Kasumi-1 (cell line): ENCODE measurements at regions not wholly inside any gene's neighbourhood (a gene's known extent, or its start where the extent isn't known, plus 50 kb on each side); places are given as distances from the start of the nearest gene placed in this dataset.
A peak's percentile ranks its signal among the peaks of the same experiment; 100 is the strongest.

Experiments
- DNase-seq, 2 experiments: peaks; one replicate each; lab custom pipeline; 2025; lab: John Stamatoyannopoulos, UW

DNA sequence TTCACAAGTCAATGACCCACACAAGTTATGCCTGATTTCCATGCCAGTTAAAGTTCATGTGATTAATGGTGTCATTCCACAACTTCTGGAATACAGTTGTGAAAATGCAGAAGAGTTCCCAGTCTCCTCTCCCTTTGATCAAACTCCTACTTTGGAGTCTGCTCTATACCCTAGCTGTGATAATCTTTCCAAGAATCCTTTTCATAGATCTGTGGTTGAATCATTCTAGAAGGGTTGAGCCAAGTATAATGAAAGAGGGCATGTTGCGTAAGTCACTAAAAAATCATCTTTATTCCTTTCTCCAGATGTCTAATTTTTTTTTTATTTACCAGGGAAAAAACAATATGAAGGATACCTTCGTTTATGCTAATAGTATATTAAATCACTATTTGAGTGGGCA lies 89.7 kb upstream of the CARD18 start:
- no peak for DNase-seq

DNA sequence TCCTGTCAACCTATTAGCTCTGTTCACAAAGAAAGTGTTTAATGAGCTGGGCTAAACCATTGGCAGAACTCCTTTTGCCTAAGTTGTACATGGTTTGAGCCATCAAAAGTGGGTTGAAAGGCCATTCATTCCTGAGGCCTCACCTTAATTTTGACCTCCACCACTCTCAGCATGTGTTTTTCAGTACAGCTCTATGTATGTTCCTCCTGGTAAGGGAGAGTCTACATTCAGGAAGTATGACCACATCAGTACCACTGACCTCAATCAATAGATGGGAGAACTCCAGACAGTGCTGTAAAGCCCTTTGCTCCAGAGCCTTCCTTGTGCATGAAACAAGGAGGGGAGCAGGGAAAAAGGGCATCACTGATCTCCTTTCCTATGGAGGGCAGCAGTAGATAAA lies 87.8 kb upstream of the CARD18 start:
- no peak for DNase-seq

DNA sequence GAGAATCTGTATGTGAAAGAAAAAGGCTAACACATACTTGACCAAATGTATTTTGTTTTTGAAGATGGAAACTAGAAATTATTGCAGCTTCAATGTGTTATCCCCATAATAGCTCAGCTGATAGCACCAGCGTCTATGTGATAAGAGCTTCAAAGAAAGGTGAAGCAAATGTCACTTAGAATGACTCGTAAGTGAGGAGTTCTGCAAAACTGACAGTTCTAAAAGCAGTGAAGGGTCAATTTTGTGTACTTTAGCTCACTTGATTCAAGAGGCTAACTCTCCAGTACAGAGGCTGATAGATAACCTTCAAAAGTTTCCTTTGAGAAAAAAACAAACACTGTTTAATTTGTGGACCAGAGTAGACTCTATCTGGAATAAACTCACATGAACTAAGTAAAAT lies 87.2 kb upstream of the CARD18 start:
- DNase-seq = no peak

DNA sequence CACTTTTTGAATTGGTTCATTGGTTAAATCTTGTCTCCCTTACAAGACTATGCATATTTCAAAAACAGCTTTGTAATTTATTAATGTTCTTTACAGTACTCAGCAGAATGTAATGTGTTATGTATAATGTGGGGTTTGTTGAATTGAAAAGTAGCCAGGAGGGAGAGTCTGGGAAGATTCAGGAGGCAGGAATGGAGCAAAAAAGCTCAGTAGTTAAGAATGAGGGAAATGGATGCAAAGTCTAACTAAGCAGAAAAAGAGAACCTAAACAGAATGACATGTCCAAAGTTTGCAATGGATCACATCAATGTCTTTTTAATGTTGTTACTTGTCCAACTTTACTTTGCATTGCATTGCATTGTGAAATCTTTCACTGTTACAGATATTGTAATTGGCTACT lies 86.5 kb upstream of the CARD18 start:
- no peak for DNase-seq

DNA sequence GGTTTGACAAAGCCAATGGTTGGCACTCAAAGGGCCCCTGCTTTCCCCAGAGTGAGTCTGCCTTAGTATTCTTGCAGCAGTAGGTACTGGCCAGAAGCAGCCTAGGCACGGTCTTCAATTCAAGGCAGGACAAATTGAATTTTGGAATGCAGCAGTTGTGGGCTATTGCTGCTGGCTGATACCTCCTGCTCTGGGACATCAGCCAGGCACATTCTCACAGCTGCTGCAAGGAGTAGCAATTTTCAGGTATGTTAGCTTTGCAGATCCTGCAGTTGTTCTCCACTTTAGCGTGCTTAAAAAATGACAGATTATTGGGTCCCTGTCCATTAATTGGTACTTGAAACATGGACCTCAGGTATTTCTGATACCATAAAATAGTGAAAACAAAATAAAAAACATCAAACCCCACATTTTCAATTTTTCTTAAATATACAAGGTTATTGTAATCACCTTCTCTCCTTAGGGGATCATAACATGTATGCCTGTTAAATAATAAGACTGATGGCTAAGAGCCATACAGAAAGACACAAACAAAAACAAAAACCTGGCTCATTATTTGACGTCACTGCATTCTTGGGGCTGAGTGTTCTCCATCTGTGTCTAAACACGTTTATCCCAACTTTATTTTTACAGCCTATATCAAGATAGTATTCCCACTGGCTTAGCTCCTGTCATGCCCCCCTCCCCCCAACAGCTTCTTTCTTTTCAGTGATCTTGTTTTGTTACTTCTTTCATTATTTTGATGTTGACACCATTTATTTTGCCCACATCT lies 85.1 kb upstream of the CARD18 start:
- DNase-seq = no peak

DNA sequence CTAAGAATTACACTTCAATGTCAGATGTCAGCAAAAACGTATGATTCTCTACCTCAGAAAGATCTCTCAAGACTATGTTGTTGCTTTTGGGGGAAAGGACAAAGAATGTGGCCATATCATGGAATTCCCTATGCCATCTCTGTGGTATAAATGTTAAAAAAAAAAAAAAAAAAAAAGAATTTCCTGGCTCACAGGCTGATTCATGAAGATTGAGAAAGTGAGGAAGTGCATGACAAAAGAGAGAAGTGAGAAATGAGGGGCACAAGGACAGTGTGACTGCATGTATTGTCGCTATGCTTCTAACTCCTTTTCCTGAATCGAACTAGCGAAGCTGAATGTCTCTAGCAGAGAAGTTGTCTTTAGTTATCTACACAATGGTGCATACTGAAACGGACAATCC lies 80.6 kb upstream of the CARD18 start:
- DNase-seq = peak; percentile 68 to 69

DNA sequence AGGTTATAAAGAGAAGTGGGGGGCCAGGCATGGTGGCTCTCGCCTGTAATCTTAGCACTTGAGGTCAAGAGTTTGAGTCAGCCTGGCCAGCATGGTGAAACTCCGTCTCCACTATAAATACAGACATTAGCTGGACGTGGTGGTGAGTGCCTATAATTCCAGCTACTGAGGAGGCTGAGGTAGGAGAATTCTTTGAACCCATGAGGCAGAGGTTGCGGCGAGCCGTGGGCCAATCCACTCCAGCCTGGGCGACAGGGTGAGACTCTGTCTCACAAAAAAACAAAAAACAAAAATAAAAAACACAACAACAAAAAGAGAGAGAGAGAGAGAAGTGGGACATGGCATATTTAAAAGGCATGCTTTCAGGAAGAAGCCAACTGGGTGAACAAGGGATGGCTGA lies 80.1 kb upstream of the CARD18 start:
- DNase-seq = no peak

DNA sequence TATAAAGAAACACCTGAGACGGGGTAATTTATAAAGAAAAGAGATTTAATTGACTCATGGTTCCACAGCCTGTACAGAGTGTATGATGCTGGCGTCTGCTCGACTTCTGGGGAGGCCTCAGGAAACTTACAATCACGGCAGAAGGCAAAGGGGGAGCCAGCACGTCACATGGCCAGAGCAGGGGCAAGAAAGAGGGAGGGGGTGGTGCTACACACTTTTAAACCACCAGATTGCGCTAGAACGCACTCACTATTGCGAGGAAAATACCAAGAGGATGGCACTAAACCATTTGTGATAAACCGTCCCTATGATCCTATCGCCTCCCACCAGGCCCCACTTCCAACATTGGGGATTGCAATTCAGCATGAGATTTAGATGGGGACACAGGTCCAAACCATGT lies 79.7 kb upstream of the CARD18 start:
- DNase-seq = no peak

DNA sequence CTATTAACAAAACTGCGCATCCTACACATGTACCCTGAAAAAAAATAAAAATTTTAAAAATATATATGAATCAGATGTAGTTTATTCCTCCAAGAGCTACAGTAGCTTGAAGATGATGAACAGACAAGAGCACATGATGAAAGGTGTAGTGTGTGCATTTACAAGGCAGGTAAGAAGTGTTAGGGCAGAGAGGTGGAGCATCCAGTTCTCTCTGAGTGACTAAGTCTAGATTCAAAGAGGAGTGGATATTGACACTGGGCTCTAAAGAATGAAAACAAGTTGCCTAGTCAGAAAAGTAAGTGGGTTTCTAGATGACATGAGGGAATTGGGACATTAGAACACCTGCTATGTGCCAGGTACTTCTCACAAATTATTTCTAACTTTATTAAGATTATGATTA lies 76.0 kb upstream of the CARD18 start:
- no peak for DNase-seq

DNA sequence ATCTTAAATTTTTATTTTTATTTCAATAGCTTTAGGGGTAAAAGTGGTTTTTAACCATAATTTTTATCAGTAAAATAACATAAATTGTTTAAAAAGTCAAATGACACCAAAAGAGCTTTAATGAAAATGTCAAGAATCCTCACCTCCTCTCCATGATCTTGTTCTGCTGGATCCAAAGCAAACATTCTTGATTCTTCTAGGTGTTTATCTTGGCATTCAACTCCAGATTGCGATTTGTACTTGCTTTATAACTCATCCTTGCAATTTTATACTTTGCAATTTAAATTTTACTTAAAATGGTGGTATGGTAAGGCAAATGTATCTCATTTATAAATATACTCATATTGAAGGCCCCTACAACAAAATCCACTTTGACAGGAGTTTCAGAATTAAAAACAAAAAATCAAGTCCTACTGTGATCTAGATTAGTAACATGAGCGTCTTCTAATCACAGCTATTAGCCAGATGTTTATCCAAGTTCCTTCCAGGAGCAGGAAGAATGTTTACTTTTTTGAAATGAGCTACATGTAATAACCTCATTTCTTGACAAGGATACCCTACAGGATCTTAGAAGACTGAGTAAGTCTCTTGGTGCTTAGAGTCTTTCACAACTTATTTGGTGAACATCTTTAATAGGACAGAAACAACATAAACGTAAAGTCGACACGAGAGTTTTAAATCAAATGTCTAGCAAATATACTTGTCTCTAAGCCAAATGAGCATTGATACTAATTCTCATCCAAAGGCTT lies 72.4 kb upstream of the CARD18 start:
- DNase-seq = no peak

DNA sequence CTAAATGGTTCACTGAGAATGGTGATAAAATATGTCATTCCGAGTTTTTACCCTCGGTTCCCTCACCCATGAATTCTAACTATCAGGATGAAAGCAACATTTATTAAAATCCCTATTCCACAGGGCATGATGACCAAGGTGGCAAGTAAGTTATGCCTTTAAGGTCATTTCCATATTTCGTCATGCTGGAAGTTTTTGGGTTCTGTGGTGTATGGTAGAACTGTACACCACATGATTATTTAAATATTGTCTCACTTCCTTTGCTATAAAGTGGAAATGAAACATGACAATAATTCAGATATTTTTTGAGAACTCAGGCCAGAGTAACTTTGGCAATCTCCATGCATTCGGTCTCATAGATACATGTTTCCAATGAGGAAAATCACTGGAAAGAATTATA lies 68.5 kb upstream of the CARD18 start:
- no peak for DNase-seq

DNA sequence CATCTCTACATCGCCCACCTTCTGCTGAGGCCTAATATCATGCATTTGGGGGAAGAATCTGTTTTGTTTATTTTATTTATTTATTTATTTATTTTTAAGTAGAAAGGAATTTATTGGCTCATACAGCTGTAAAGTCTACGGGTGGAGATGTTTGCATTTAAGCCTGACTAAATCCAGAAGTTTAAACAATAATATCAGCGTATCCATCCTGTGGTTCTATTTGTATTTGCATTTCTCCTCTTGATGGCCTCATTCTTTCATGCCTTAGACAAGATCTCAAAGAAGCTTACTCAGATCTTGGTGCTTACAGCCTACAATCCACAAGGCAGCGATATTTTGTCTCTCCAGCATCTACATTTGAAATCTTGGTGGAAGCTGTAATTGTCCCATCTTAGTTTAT lies 67.1 kb upstream of the CARD18 start:
- no peak for DNase-seq

DNA sequence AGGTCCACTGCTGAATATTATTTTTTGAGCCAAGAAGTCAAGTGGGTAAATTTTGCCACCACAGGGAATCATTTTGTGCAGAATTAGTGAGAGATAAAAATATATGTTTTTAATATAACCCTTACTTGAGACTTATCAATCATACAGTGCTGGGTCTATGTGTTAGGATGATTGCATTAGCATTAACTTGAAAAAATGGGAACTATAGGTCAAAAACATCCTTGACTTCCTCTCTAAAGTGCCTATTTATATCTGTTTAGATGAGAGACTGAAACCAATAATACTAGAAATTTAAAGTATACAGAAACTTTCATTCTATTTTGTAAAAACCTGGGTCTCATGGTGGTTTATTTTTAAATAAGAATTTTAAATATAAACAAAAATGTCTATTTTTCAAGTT lies 65.1 kb upstream of the CARD18 start:
- DNase-seq = peak in 1 of 2 experiments; percentile 16

DNA sequence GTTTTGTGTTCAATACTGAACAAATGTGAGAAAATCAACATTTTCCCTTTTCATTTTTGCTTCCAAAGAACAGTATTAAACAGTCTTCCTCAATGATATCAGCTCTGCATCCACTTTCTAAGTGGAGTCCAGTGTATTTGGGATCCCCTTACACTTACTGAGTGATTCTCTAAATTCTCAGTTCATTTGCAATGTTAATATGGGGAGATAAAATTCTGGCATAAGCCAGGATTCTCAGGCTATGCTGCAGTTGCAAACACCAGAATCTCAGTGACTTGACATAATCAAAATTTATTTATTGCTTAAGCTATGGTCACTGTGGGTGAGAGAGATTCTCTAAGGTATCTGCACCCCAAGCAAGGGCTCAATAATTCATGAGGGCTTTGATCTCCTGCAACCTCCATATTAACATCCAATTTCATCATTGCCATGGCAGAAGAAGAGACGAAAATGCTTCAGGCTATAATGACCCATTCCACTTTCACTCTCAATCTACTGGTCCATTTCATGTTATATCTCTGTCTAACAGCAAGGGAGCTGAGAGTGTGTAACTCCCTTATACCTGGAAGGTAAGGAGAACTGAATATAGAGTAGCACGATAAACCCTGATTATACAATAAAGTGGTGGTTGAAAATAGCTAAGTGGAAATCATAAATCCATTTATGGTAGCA lies 64.1 kb upstream of the CARD18 start:
- no peak for DNase-seq

DNA sequence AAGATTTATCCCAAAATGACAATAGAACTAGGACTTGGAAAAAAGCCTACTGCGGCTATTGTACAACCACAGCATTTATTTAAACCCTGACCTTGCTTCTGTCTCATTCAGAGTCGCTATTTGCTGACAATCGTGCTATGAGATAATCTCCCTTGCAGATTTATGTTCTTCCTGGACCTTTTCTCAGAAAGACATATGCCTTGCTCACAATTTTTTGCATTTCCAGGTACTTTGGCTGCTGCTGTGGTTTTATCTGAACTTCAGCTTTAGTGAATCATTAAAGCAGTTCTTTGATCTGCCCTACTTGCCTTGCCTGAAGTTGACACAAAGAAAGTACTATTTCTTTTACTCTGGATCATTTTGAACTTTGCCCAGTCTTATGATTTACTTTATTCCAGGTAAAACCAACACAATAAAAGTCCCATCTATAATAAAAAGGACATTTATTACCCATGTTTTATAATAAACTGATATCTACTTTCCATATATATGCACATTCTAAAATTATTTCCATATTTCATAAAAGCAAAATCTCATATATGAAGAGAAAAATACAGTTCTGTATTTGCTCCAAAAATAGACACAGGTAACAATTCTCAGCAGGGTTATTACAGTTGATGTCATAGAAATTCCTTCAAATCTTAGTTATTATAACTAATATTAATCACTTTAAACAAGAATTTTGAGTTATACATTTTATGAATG lies 63.4 kb upstream of the CARD18 start:
- DNase-seq = no peak

DNA sequence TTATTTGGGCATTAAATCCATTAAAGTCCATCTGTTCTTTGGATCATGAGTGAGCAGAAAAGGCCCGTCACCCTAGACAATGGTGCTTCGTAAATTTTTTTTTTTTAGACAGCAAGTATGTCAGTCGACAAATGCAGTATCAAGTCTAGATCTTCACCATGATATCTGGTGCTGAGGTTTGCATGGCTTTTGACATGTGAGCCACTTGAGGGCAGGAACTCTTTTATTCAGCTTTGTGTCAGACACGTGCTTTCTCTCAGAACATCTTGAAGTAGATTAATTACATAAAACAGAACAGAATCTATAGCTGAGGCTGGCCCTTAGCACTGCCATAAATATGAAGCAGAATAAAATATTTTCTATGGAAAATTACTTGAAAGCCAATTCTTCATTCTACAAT lies 62.9 kb upstream of the CARD18 start:
- no peak for DNase-seq

DNA sequence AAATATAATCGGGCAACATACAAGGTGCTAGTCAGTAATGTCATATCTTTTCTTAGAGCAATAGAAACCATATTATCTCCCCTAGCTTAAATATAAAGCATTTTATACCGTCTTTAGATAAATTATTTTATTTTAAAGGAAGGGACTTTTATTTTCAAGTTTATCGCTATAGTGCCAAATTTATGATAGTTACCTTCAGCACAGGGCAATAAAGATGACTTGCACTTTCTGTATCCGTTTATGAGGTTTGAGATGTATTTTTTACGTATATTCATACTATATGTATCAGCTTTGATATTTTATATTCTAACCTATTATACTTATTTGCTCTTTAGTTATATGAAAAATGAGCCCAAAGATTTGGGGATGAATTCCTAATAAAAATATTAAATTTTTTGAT lies 61.6 kb upstream of the CARD18 start:
- no peak for DNase-seq

DNA sequence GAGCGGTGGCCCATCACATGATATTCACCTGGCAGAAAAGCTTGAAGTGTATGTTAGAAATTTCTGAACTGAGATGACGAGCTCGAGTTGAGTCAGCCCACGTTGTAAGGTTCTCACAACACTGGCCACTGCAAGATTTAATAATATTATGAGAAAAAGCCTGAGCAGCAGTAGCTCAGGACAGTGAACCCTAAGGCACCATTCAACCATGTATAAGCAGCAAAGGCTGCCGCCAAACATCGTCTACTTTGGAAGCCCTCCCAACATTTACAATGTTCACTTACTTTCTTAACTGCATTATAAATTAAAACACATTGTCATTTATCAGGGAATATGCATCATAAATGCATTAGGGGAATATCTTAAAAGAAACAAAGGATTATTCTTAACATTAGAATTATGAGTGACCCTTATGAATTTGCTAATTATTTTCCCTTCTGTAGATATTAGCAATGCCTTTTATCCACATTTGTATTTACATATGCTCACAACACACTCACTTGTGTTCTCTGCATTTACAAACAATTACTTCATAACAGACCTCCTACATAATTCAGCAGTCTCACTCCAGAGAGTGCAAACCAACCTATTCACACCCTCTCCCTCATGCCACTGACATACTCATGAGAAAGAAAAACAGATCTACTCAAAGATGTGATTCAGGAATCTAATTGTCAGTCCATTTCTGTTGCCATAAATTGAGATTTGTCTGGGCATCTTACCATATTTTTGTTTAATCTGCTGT lies 57.7 kb upstream of the CARD18 start:
- DNase-seq = no peak

DNA sequence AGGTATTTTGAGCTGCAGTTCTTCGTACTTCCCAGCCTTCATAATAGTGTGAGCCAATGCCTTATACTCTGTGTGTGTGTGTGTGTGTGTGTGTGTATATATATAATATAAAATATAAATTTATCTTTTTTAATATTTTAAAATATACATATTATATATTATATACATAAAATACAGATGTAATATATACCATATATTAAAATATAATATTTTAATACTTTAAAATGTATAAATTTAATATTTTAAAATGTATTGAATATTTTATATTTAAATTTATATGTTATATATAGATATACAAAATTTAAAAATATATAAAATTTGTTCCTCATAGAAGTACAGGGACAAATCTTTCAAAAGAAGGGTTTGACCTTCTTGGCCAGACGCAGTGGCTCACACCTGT lies 53.7 kb upstream of the CARD18 start:
- no peak for DNase-seq

DNA sequence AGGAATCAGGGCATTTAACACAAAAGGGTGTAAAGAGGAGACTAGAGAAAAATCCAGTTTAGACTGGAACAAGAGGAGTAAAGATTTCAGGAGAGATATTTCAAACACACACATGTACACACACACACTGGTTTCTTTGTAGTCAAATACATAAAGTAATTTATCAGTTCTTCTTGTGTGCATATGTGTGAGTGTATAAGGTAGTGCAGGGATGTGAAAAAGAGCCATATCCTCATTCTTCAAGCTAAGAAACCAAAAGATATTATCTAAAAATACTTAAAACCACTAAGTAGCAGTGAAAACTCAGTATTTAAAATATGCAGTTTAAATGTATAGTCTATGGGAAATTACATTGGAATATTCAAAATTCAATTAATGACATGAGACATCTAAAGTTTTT lies 52.5 kb upstream of the CARD18 start:
- DNase-seq = no peak

DNA sequence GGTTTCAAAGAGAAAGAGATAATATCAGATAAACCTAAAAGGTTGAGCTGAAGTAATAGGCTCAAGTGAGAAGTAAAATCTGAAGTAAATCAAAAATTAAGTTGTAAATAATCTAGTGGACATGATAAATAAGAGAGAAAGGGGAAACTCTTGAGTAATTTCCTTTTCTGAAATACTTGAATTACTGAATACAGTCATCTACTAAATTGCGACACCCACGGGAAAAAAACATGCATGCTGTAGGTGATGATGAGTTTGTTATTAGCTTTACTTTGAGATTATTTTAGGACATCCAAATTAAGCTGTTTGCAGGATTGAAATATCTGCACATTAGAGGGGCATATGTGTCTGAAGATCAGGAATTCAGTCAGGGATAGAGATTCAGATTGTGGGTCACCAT lies 50.0 kb upstream of the CARD18 start:
- DNase-seq = no peak
